ENCODE measurements at regions not wholly inside any gene's neighbourhood (a gene's known extent, or its start where the extent isn't known, plus 50 kb on each side); places are given as distances from the start of the nearest gene placed in this dataset.

DNA sequence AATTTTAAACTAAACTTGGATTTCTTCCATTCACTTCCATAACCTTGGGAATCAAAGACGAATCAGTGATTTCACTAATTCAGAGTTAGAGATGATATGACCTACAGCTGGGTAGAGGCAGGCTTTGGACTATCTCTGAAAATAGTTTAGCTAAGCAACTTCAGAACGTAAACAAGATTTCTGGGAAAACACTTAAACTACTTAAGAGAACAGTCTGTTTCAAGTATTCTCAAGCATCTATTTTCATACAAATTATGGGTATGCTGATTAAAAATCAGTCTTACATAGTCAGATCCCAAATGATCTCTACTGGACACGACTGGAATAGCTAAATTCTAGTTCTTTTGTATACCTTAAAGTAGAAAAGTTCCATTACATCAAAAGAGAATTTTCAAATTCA is 179.9 kb downstream of the PLCE1 start:
- TF ChIP-seq, protein P1, sequence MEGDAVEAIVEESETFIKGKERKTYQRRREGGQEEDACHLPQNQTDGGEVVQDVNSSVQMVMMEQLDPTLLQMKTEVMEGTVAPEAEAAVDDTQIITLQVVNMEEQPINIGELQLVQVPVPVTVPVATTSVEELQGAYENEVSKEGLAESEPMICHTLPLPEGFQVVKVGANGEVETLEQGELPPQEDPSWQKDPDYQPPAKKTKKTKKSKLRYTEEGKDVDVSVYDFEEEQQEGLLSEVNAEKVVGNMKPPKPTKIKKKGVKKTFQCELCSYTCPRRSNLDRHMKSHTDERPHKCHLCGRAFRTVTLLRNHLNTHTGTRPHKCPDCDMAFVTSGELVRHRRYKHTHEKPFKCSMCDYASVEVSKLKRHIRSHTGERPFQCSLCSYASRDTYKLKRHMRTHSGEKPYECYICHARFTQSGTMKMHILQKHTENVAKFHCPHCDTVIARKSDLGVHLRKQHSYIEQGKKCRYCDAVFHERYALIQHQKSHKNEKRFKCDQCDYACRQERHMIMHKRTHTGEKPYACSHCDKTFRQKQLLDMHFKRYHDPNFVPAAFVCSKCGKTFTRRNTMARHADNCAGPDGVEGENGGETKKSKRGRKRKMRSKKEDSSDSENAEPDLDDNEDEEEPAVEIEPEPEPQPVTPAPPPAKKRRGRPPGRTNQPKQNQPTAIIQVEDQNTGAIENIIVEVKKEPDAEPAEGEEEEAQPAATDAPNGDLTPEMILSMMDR (IDR thresholded peaks at IDR 0.05; ENCODE audit: low read depth, low read length) = no peak
- no peak for DNase-seq (ENCODE audit: low read depth, low spot score)
- no peaks in the 10 kb centered on the region for H3K9me3 ChIP-seq (ENCODE audit: control insufficient read depth, insufficient read depth, low read length)
- ChIA-PET CTCF (no interaction called here), POLR2A (no interaction called here)
- H3K4me3 ChIP-seq (ENCODE audit: low read depth, low read length) = no peak overlapping the region
- no peak overlapping the region for H3K27ac ChIP-seq (ENCODE audit: low read depth, low read length)
- no peaks in the 10 kb centered on the region for H3K27me3 ChIP-seq (ENCODE audit: control insufficient read depth, insufficient read depth, low read length)

DNA sequence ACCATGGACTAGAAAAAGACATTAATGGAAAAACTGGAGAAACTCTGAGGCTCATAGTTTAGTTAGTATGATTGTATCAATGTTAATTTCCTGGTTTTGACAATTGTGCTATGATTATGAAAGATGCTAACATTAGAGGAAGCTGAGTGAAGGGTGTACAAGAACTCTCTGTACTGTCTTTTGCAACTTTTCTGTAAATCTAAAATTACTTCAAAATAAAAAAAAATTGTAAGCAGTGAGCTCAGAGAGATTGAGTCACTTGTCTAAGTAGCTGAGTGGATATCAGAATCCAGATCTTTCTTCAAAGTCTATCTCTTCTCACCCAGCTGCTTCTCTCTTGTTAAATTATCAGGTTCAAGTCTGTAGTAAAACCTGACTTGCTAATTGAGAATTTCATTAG is 181.1 kb downstream of the PLCE1 start:
- no peaks in the 10 kb centered on the region for H3K9me3 ChIP-seq (ENCODE audit: control insufficient read depth, insufficient read depth, low read length)
- ChIA-PET POLR2A (no interaction called here), CTCF (no interaction called here)
- H3K27ac ChIP-seq (ENCODE audit: low read depth, low read length) = no peak overlapping the region
- no peak overlapping the region for H3K4me3 ChIP-seq (ENCODE audit: low read depth, low read length)
- TF ChIP-seq, protein P1 (IDR thresholded peaks at IDR 0.05; ENCODE audit: low read depth, low read length) = no peak
- no peaks in the 10 kb centered on the region for H3K27me3 ChIP-seq (ENCODE audit: control insufficient read depth, insufficient read depth, low read length)
- no peak for DNase-seq (ENCODE audit: low read depth, low spot score)

DNA sequence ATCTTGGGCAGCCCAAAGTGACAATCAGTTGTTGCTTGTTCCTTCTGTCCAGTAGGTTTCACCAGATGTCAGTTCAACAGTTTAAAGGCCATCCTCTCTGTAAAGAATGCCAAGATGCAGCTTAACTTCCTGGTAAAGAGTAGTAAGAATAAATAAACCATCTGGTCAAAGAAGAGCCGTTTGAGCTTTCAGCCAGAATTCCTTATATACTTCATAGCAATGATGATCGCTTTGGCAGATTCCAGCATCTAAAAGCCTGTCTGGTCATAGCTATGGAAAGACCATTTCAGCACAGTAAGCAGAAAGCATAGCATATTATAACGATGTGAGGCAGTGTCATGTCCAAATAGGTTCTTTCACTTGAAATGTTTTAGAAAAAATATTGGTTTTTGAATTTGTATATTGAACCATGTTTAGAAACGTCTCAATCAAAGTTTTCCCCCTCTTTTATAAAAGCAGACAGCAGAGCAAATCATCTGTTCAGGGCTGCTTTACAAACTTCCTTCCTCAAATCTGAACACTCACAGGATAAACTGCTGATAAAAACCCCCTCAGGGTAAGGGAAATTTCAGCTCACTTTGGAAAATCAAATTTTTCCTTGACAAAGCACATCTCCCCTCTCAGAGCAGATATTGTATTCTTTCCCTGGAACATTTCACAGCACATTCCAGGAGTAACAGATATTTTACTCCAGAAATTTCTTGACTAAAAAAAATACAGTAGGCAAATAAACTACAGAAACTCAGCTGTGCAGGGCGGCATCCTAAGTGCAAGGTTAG is 184.1 kb downstream of the NOC3L start:
- no peak for DNase-seq (ENCODE audit: low read depth, low spot score)
- H3K9me3 ChIP-seq (ENCODE audit: control insufficient read depth, insufficient read depth, low read length) = no peaks in the 10 kb centered on the region
- ChIA-PET POLR2A (no interaction called here), CTCF (interaction anchor here (0.8 kb wide), 1 partner anchor 263 kb away, joined by 4 read pairs; no protein-coding TSS in a partner anchor)
- TF ChIP-seq, protein P1 (IDR thresholded peaks at IDR 0.05; ENCODE audit: low read depth, low read length) = no peak
- H3K4me3 ChIP-seq (ENCODE audit: low read depth, low read length) = no peak overlapping the region
- H3K27ac ChIP-seq (ENCODE audit: low read depth, low read length) = no peak overlapping the region
- H3K27me3 ChIP-seq (ENCODE audit: control insufficient read depth, insufficient read depth, low read length) = no peaks in the 10 kb centered on the region

DNA sequence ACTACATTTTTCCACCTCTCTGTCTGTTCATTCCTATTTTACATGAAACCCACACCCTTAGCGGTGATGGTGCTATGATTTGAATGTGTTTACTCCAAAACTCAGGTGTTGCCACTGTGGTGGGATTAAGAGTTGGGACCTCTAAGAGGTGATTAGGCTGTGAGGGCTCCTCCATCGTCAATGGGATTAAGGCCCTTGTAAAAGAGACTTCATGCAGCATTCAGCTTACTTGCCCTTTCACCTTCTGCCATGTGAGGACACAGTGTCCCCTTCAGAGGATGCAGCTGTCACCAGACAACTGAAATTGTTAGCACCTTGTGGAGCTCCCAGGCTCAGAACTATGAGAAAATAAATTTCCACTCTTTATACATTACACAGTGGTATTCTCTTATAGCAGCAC is 182.2 kb downstream of the NOC3L start:
- H3K4me3 ChIP-seq (ENCODE audit: low read depth, low read length) = no peak overlapping the region
- no peak for DNase-seq (ENCODE audit: low read depth, low spot score)
- H3K9me3 ChIP-seq (ENCODE audit: control insufficient read depth, insufficient read depth, low read length) = no peaks in the 10 kb centered on the region
- H3K27ac ChIP-seq (ENCODE audit: low read depth, low read length) = no peak overlapping the region
- ChIA-PET POLR2A (no interaction called here), CTCF (no interaction called here)
- no peaks in the 10 kb centered on the region for H3K27me3 ChIP-seq (ENCODE audit: control insufficient read depth, insufficient read depth, low read length)
- TF ChIP-seq, protein P1 (IDR thresholded peaks at IDR 0.05; ENCODE audit: low read depth, low read length) = no peak

DNA sequence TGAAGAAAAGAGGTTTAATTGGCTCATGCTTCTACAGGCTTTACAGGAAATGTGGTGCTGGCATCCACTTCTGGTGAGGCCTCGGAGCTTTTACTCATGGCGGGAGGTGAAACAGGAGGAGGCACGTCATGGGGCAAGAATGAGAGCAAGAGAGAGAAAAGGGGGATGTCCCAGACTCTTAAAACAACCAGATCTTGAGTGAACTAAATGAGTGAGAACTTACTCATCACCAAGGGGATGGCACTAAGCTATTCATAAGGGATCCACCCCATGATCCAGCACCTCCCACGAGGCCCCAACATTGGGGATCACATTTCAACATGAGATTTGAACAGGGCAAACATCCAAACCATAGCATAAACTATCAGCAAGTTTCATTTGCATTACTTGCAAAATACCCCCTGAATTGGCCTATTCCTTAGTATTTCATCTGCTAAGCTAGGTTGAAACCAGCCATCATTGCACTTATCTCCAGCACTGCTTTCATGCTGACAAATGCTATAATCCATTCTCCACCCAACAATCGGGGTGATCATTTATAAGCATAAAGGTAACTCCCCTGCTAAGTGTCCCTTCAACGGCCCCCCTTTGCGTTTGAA is 179.0 kb downstream of the NOC3L start:
- TF ChIP-seq, protein P1 (IDR thresholded peaks at IDR 0.05; ENCODE audit: low read depth, low read length) = no peak
- DNase-seq (ENCODE audit: low read depth, low spot score) = peak; percentile 99
- Histone ChIP-seq H3K27ac (ENCODE audit: low read depth, low read length) (peak overlapping the region; percentile 93), H3K4me3 (ENCODE audit: low read depth, low read length) (no peak overlapping the region), H3K27me3 (ENCODE audit: control insufficient read depth, insufficient read depth, low read length) (no peaks in the 10 kb centered on the region), H3K9me3 (ENCODE audit: control insufficient read depth, insufficient read depth, low read length) (no peaks in the 10 kb centered on the region)
- ChIA-PET POLR2A (interaction anchor here (0.9 to 2.3 kb wide), 8 partner anchors 10 to 260 kb away, joined by 3 to 17 read pairs (median 4); no protein-coding TSS in a partner anchor), CTCF (no interaction called here)

Measured in AG04450 (cell line).